RPMI8226 (cell line): ENCODE measurements at regions not wholly inside any gene's neighbourhood (a gene's known extent, or its start where the extent isn't known, plus 50 kb on each side); places are given as distances from the start of the nearest gene placed in this dataset.
A peak's percentile ranks its signal among the peaks of the same experiment; 100 is the strongest.

Source experiments
- DNase-seq: peaks from one replicate; pipeline ENCODE4 v3.0.0-alpha.2; 2015

DNA sequence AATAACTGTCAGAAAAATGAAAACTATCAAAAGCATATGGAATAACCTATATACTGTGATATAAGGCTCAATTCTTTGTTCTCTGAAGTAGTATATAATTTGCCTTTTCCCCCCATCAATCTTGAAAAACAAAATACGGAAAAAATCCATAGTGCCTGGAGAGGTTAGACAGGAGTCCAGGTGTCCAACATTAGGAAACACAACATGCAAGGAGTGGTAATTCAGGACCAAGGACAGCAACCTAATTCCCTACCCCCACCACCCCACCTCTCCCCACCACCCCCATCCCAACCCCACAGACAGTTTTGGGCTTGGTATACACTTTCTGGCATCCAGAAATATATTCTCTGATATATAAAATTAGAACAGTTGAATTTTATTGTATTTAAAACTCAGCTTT is 55.1 kb upstream of the SLC25A26 start:
- DNase-seq, result no peak

GRCh38 chr3:66164155-66164554 is 56.6 kb upstream of the SLC25A26 start:
- DNase-seq, result no peak

DNA sequence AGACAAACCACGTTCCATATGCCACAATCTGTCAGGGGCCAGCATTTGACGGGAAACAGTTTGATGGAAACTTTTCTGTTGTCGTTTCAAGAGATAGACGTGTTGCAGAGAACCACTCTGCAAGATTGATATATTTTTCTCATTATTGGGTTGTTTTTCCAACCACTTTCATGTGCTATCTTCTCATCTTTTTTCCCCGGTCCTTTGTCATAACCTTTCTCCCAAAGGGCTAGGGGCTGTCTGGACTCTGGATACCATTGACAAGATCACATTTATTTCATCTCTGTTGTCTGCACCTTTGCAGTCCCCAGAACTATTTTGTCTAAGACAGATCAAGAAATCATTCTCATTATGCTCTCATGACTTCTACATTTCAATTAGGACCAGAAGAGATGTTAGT is 57.6 kb upstream of the SLC25A26 start:
- DNase-seq, result no peak

DNA sequence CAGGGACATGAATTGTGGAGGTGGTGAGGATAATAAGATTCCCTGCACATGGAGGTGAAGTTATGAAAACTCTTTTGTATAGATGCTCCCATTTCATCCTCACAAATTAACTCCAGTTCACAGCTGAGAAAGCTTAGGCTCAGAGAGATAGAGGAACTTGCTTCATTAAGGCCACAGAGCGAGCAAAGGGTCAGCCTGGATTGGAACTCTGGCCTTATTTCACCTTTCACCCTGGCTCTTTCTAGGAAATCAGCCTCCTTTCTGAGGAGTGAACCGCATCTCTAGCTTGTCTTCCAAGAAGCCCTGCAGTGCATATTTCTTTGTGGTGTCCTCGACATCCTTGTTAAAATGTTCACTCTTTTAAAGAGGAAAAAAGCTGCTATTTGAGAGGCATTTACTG is 58.0 kb upstream of the SLC25A26 start:
- DNase-seq, result no peak

GRCh38 chr3:66158933-66159683 is 61.7 kb upstream of the SLC25A26 start:
- no peak for DNase-seq

GRCh38 chr3:66154444-66154861 is 66.3 kb upstream of the SLC25A26 start:
- no peak for DNase-seq

- DNase-seq, result no peak
Measured at GRCh38 chr3:66153481-66154443, 67.0 kb upstream of the SLC25A26 start.

- DNase-seq, result no peak
Measured at GRCh38 chr3:66152336-66152735, 68.5 kb upstream of the SLC25A26 start.

- no peak for DNase-seq
Measured at GRCh38 chr3:66150977-66151376, 69.8 kb upstream of the SLC25A26 start.

DNA sequence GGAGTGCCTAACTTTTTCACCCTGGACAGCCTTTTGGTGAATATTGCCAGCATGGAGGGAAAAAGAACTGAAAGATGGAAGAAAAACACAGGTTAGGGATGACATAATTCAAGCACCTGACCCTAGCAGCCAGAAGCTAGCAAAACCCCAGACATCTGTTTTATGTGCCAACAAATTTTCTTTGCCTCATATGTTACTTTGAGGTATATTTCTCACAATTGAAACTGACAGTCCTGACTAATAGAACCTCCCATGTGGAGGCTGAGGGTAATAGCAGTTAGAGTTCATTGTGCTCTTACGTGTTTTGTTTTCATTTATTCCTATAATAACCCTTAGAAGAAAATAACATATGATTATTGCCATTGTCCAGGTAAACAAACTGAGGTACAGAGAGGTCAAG is 71.5 kb upstream of the SLC25A26 start:
- no peak for DNase-seq

- DNase-seq, result no peak
Measured at GRCh38 chr3:66145408-66145733, 75.4 kb upstream of the SLC25A26 start.

- DNase-seq, result no peak
Measured at GRCh38 chr3:66144568-66145407, 76.0 kb upstream of the SLC25A26 start.

DNA sequence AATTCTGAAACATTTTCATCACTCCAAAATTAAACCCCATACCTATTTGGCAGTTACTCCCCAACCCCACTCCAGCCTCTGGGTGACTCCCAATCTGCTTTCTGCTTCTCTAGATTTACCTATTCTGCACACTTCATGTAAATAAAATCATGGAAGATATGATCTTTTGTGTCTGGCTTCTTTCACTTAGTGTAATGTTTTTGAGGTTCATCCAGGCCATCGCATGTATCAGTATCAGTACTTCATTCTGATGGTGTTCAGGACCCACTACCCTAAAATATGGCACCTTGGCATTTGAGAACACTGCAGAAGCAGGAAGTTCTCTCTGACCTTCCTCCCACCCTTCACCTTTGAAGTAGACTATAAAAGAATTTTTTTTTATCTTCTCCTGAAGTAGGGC is 78.7 kb upstream of the SLC25A26 start:
- no peak for DNase-seq

- no peak for DNase-seq
Measured at GRCh38 chr3:66140743-66141372, 79.9 kb upstream of the SLC25A26 start.

GRCh38 chr3:66140106-66140505 is 80.7 kb upstream of the SLC25A26 start:
- no peak for DNase-seq

DNA sequence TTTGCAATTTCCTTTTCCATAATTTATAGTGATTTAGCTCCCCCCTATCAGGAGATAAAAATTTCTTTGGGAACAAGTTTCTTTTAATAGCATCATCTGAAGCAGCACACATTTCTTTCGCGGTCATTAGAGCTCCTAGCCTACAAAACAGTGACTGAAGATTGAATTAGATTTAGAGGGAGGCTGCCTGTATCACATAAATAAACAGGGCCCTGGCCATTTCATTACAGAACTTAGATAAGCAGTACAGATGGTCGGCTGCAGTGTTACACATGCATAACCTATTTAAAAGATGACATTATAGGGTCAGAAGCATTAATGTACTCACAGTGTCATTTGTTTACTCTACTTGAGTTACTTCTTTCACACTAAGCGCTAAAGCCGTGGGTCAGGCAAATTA is 81.4 kb upstream of the SLC25A26 start:
- no peak for DNase-seq

GRCh38 chr3:66138336-66139313 is 82.2 kb upstream of the SLC25A26 start:
- peak; percentile 47 for DNase-seq

GRCh38 chr3:66136597-66136996 is 84.2 kb upstream of the SLC25A26 start:
- DNase-seq, result no peak

- peak; percentile 10 for DNase-seq
Measured at GRCh38 chr3:66133853-66134445, 86.9 kb upstream of the SLC25A26 start.

DNA sequence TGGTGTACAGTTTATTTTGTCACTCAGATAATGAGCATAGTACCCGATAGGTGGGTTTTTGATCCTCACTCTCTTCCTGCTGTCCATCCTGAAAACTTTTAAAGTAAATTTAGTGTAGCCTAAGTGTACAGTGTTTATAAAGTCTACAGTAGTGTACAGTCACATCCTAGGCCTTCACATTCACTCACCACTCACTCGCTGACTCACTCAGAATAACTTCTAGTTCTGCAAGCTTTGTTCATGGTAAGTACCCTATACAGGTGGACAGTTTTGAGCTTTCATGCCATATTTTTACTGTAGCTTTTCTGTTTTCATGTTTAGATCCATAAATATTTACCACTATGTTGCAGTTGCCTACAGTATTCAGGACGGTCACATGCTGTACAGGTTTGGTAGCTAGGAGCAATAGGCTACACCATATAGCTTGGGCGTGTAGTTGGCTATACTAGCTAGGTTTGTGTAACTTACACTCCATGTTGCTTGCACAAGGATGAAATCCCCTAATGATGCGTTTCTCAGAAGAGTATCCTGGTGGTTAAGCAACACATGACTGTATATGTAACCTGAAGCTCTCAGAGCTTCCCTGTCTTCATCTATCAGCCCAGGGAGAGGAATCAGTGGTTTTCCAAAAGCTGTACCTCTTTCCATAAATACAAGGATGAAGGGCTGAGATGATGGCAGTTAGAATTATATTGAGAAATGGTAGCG is 87.6 kb upstream of the SLC25A26 start:
- DNase-seq, result no peak
